ENCODE measurements at regions not wholly inside any gene's neighbourhood (a gene's known extent, or its start where the extent isn't known, plus 50 kb on each side); places are given as distances from the start of the nearest gene placed in this dataset.

GRCh38 chr11:127971448-127971847, 615.9 kb downstream of the ETS1 start (continued):
- TF ChIP-seq NFYB (IDR thresholded peaks at IDR 0.05; ENCODE audit: insufficient read depth, low read depth, low read length) (no peak), SUPT20H (IDR thresholded peaks at IDR 0.05; ENCODE audit: borderline replicate concordance, control insufficient read depth, low read depth, low read length) (no peak), RBBP5 (conservative IDR thresholded peaks at IDR 0.05) (no peak), LARP7 (IDR thresholded peaks at IDR 0.05) (no peak), KLF5 (IDR thresholded peaks at IDR 0.05; ENCODE audit: partially characterized antibody) (no peak), PBX3 (IDR thresholded peaks at IDR 0.05; ENCODE audit: insufficient replicate concordance, low read depth, low read length) (no peak)

GRCh38 chr11:127966821-127967220, 620.5 kb downstream of the ETS1 start:
- intact Hi-C loops (cut with micrococcal nuclease; ENCODE audit: unreplicated experiment) (no loop called here), in situ Hi-C loops (cut with MboI) (no loop called here)
- H3K36me3 ChIP-seq (ENCODE audit: control insufficient read depth in 2 of 2, insufficient read depth in 2 of 2, low read length in 1 of 2): no peaks in the 10 kb centered on the region
- no peaks in the 10 kb centered on the region for H3K4me1 ChIP-seq (ENCODE audit: control insufficient read depth, insufficient read depth, low read length)
- no peaks in the 10 kb centered on the region for H3K9me3 ChIP-seq (replicated peaks; ENCODE audit: control insufficient read depth, insufficient read depth, low read length)
- ChIA-PET SMC1A (ENCODE audit: uncharacterized antibody, unreplicated experiment) (no interaction called here), POLR2A (no interaction called here), RAD21 (ENCODE audit: unreplicated experiment) (no interaction called here), CTCF (interaction anchor here (0.8 to 0.9 kb wide), 2 partner anchors 11 to 69 kb away, joined by 3 read pairs; no protein-coding TSS in a partner anchor)
- WGBS (ENCODE audit: insufficient coverage, insufficient replicate concordance, low lambda C conversion rate, missing lambda C conversion rate): 4% methylated on average over 1 of the region's 1 CpG
- H3K9ac ChIP-seq (ENCODE audit: control insufficient read depth, insufficient read depth, low read length): no peak overlapping the region
- H3K27ac ChIP-seq (ENCODE audit: control insufficient read depth, insufficient read depth): no peak overlapping the region
- H3K27me3 ChIP-seq (replicated peaks in 1 of 2; ENCODE audit: control insufficient read depth in 2 of 2, insufficient read depth in 2 of 2, low read length in 1 of 2): no peaks in the 10 kb centered on the region; a peak in 1 of 4 replicates
- no peak for DNase-seq (ENCODE audit: low read depth, low spot score)
- H4K20me1 ChIP-seq (ENCODE audit: control insufficient read depth, insufficient read depth): no peaks in the 10 kb centered on the region
- H3K79me2 ChIP-seq (ENCODE audit: control insufficient read depth, insufficient read depth, low read length): no peaks in the 10 kb centered on the region
- no TSS peak for BruUV-seq (replicated peaks)
- TF ChIP-seq USF1 (IDR thresholded peaks at IDR 0.05; ENCODE audit: borderline replicate concordance, extremely low read length, insufficient read depth, low read depth, low read length) (no peak), NR2F1 (conservative IDR thresholded peaks at IDR 0.05) (no peak), NKRF (conservative IDR thresholded peaks at IDR 0.05) (no peak), USF2 (IDR thresholded peaks at IDR 0.05; ENCODE audit: borderline replicate concordance, low read depth, low read length) (no peak), PAX8 (IDR thresholded peaks at IDR 0.05) (no peak), POLR2AphosphoS5 (IDR thresholded peaks at IDR 0.05; ENCODE audit: low read length) (no peak), ZNF24 (IDR thresholded peaks at IDR 0.05) (no peak), SPI1 (IDR thresholded peaks at IDR 0.05; ENCODE audit: borderline replicate concordance, insufficient read depth, low read depth, low read length) (no peak), ZNF622 (IDR thresholded peaks at IDR 0.05) (no peak), POU2F2 (IDR thresholded peaks at IDR 0.05; ENCODE audit: borderline replicate concordance, low read depth, low read length) (no peak), CBX5 (IDR thresholded peaks at IDR 0.05; ENCODE audit: low read depth) (no peak)
- FAIRE-seq: no peak
- no peak overlapping the region for H2AFZ ChIP-seq (ENCODE audit: control insufficient read depth, low read depth, low read length)
- no peak for ATAC-seq
- no peak overlapping the region for H3K4me2 ChIP-seq (ENCODE audit: control insufficient read depth, insufficient read depth)
- H3K4me3 ChIP-seq: no peak overlapping the region

Data from GM12878 (cell line).